Activated B cell treated with CpG ODN at 0.5 μM for 24 hours (primary cell): ENCODE measurements at regions not wholly inside any gene's neighbourhood (a gene's known extent, or its start where the extent isn't known, plus 50 kb on each side); places are given as distances from the start of the nearest gene placed in this dataset.

Experiments
- ATAC-seq: fragments of 200-7000 bp; cut with Tn5 transposase; one replicate; pipeline ENCODE4 v1.10.0; 2021; ENCODE audit warnings: low read depth, mild to moderate bottlenecking, moderate library complexity
- CTCF ChIA-PET: fragments of 350-600 bp; sonication (Branson Sonifier 250); formaldehyde crosslinking; loops from one replicate; lab custom pipeline; 2021; ENCODE audit warnings: antibody characterized with exemption; lab: Charles Lee
- POLR2A ChIA-PET: fragments of 350-600 bp; sonication (Branson Sonifier 250); formaldehyde crosslinking; loops from one replicate; lab custom pipeline; 2021; ENCODE audit warnings: antibody characterized with exemption; lab: Charles Lee
- DNase-seq: peaks from one replicate; pipeline ENCODE4 v3.0.0; 2022
- H3K27ac Mint-ChIP-seq: one replicate; pipeline ENCODE4 v1.8.0; 2020; ENCODE audit warnings: mixed read lengths
- H3K27me3 Mint-ChIP-seq: one replicate; pipeline ENCODE4 v1.8.0; 2021; ENCODE audit warnings: mixed read lengths
- H3K36me3 Mint-ChIP-seq: one replicate; pipeline ENCODE4 v1.8.0; 2021; ENCODE audit warnings: low read depth, mixed read lengths
- H3K4me1 Mint-ChIP-seq: one replicate; pipeline ENCODE4 v1.8.0; 2021; ENCODE audit warnings: mixed read lengths
- H3K4me3 Mint-ChIP-seq: one replicate; pipeline ENCODE4 v1.8.0; 2020; ENCODE audit warnings: mild to moderate bottlenecking, mixed read lengths
- H3K9me3 Mint-ChIP-seq: one replicate; pipeline ENCODE4 v1.8.0; 2020; ENCODE audit warnings: mixed read lengths
- intact Hi-C: fragments of 100-400 bp; cut with micrococcal nuclease; formaldehyde crosslinking; loops from one replicate; pipeline ENCODE4 v1.15.1; 2024
- TF ChIP-seq, protein P1 (sequence below): fragments of 200-600 bp; IDR thresholded peaks from one replicate; pipeline ENCODE4 v1.8.0; 2022; ENCODE audit warnings: antibody characterized with exemption, mild to moderate bottlenecking

DNA sequence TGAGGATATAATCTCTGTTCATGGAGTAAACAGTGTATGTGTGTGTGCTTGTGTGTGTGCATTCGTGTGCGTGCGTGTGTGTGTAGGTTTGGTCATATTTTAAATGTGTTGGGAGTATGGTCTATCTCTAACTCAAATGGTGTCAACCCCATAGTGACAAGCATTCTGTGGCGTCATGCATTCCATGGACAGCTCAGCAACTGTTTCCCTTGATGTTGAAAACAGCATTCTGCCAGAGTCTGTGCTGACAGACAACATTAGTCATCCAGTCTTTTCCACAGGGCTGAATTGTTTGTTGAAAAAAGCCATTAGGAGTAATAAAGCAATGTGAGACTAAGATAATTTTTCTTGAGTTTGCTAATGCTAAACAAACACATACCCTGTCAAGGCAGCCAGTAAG lies 706.6 kb downstream of the PCDH19 start:
- Mint-ChIP-seq H3K36me3 (no peaks in the 10 kb centered on the region), H3K9me3 (no peaks in the 10 kb centered on the region)
- no peak for DNase-seq

GRCh38 chrX:99698451-99698850 lies 711.6 kb downstream of the PCDH19 start:
- H3K36me3 Mint-ChIP-seq, result no peaks in the 10 kb centered on the region
- H3K27ac Mint-ChIP-seq, result no peak overlapping the region
- no peaks in the 10 kb centered on the region for H3K27me3 Mint-ChIP-seq
- TF ChIP-seq, protein P1, sequence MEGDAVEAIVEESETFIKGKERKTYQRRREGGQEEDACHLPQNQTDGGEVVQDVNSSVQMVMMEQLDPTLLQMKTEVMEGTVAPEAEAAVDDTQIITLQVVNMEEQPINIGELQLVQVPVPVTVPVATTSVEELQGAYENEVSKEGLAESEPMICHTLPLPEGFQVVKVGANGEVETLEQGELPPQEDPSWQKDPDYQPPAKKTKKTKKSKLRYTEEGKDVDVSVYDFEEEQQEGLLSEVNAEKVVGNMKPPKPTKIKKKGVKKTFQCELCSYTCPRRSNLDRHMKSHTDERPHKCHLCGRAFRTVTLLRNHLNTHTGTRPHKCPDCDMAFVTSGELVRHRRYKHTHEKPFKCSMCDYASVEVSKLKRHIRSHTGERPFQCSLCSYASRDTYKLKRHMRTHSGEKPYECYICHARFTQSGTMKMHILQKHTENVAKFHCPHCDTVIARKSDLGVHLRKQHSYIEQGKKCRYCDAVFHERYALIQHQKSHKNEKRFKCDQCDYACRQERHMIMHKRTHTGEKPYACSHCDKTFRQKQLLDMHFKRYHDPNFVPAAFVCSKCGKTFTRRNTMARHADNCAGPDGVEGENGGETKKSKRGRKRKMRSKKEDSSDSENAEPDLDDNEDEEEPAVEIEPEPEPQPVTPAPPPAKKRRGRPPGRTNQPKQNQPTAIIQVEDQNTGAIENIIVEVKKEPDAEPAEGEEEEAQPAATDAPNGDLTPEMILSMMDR, result no peak
- DNase-seq, result no peak
- H3K4me1 Mint-ChIP-seq, result no peaks in the 10 kb centered on the region
- ChIA-PET CTCF (no interaction called here), POLR2A (no interaction called here)
- H3K9me3 Mint-ChIP-seq, result no peaks in the 10 kb centered on the region
- no peak for ATAC-seq
- no peak overlapping the region for H3K4me3 Mint-ChIP-seq
- intact Hi-C loops, result no loop called here

More for the DNA sequence above, 706.6 kb downstream of the PCDH19 start:
- Mint-ChIP-seq H3K4me1 (no peaks in the 10 kb centered on the region), H3K27ac (no peak overlapping the region), H3K4me3 (no peak overlapping the region), H3K27me3 (no peaks in the 10 kb centered on the region)
- no peak for ATAC-seq
- POLR2A ChIA-PET, result no interaction called here
- intact Hi-C loops, result no loop called here
- CTCF ChIA-PET, result no interaction called here
- TF ChIP-seq, protein P1, result no peak

GRCh38 chrX:99663136-99663535 lies 746.9 kb downstream of the PCDH19 start:
- no peak for ATAC-seq
- Mint-ChIP-seq H3K36me3 (no peaks in the 10 kb centered on the region), H3K9me3 (no peaks in the 10 kb centered on the region), H3K4me3 (no peak overlapping the region), H3K4me1 (no peaks in the 10 kb centered on the region), H3K27me3 (no peaks in the 10 kb centered on the region), H3K27ac (no peak overlapping the region)
- POLR2A ChIA-PET, result no interaction called here
- DNase-seq, result no peak
- TF ChIP-seq, protein P1, result no peak
- intact Hi-C loops, result no loop called here
- CTCF ChIA-PET, result no interaction called here

- CTCF ChIA-PET, result no interaction called here
- Mint-ChIP-seq H3K27ac (no peak overlapping the region), H3K9me3 (no peaks in the 10 kb centered on the region), H3K27me3 (no peaks in the 10 kb centered on the region), H3K4me1 (no peaks in the 10 kb centered on the region), H3K36me3 (no peaks in the 10 kb centered on the region), H3K4me3 (no peak overlapping the region)
- POLR2A ChIA-PET, result no interaction called here
- intact Hi-C loops, result no loop called here
- no peak for DNase-seq
- TF ChIP-seq, protein P1, result no peak
- ATAC-seq, result no peak
Observed at GRCh38 chrX:99654188-99654587, 755.9 kb downstream of the PCDH19 start.

- ChIA-PET POLR2A (no interaction called here), CTCF (no interaction called here)
- Mint-ChIP-seq H3K36me3 (no peaks in the 10 kb centered on the region), H3K4me1 (no peaks in the 10 kb centered on the region), H3K9me3 (no peaks in the 10 kb centered on the region), H3K4me3 (no peak overlapping the region), H3K27me3 (no peaks in the 10 kb centered on the region), H3K27ac (no peak overlapping the region)
- TF ChIP-seq, protein P1, result no peak
- ATAC-seq (no peak), DNase-seq (no peak)
- intact Hi-C loops, result no loop called here
Observed at GRCh38 chrX:99653352-99653751, 756.7 kb downstream of the PCDH19 start.
